Neuronal stem cell (in vitro differentiated cells): ENCODE measurements at regions not wholly inside any gene's neighbourhood (a gene's known extent, or its start where the extent isn't known, plus 50 kb on each side); places are given as distances from the start of the nearest gene placed in this dataset.
"Not testable (repeated sequence)": the region's sequence is repeated elsewhere in the genome, so short reads cannot be mapped to it uniquely, and the experiment has no call there.

Experiments
- DNase-seq: peaks from one replicate; pipeline ENCODE4 v3.0.0-alpha.2; 2013; ENCODE audit warnings: low spot score
- H2AFZ ChIP-seq: one replicate; pipeline ENCODE4 v1.6.1; 2013; ENCODE audit warnings: mild to moderate bottlenecking, low read length, inconsistent platforms
- H2AK5ac ChIP-seq: 2 replicates; pipeline ENCODE4 v1.6.1; 2013; ENCODE audit warnings: low read depth, mild to moderate bottlenecking, inconsistent platforms, low read length, moderate library complexity, mixed read lengths
- H2BK120ac ChIP-seq: 2 replicates; pipeline ENCODE4 v1.6.1; 2013; ENCODE audit warnings: low read depth, mild to moderate bottlenecking, inconsistent platforms, low read length, moderate library complexity, mixed read lengths
- H2BK12ac ChIP-seq: one replicate; pipeline ENCODE4 v1.6.1; 2013; ENCODE audit warnings: low read length, inconsistent platforms
- H2BK15ac ChIP-seq: 2 replicates; pipeline ENCODE4 v1.6.1; 2013; ENCODE audit warnings: mild to moderate bottlenecking, low read length, inconsistent platforms, mixed read lengths
- H2BK5ac ChIP-seq: one replicate; pipeline ENCODE4 v1.6.1; 2013; ENCODE audit warnings: inconsistent platforms, mild to moderate bottlenecking, low read length, moderate library complexity
- H3K14ac ChIP-seq: one replicate; pipeline ENCODE4 v1.6.1; 2013; ENCODE audit warnings: low read length, inconsistent platforms
- H3K18ac ChIP-seq: 2 replicates; pipeline ENCODE4 v1.6.1; 2013; ENCODE audit warnings: low read length, inconsistent platforms
- H3K23ac ChIP-seq: 2 replicates; pipeline ENCODE4 v1.6.1; 2013; ENCODE audit warnings: low read depth, mild to moderate bottlenecking, mixed read lengths, low read length, inconsistent platforms; ENCODE audit not compliant: poor library complexity
- H3K27ac ChIP-seq: replicated peaks from 3 replicates; pipeline ENCODE4 v1.5.1; 2013; ENCODE audit warnings: low read length, inconsistent platforms
- H3K27me3 ChIP-seq, 3 experiments: 2 replicates each; pipeline ENCODE4 v1.6.1; 2013; ENCODE audit warnings: low read length in 3 of 3, mild to moderate bottlenecking in 2 of 3, inconsistent platforms in 1 of 3, low read depth in 1 of 3, mixed read lengths in 1 of 3, moderate library complexity in 1 of 3; ENCODE audit not compliant: control insufficient read depth in 3 of 3, insufficient read depth in 3 of 3
- H3K36me3 ChIP-seq, 2 donors: replicated peaks in 1 of 2; 2 replicates each; pipeline ENCODE4 v1.6.1; 2013; ENCODE audit warnings: low read length in 2 of 2; ENCODE audit not compliant: control insufficient read depth in 2 of 2, insufficient read depth in 2 of 2
- H3K4ac ChIP-seq: 2 replicates; pipeline ENCODE4 v1.6.1; 2013; ENCODE audit warnings: inconsistent platforms, mild to moderate bottlenecking, low read length, moderate library complexity
- H3K4me1 ChIP-seq, 2 donors: 1 replicate in 1 of 2; 2 replicates in 1 of 2; pipeline ENCODE4 v1.6.1; 2013; ENCODE audit warnings: low read length in 2 of 2, low read depth in 1 of 2; ENCODE audit not compliant: control insufficient read depth in 2 of 2, insufficient read depth in 1 of 2
- H3K4me2 ChIP-seq: one replicate; pipeline ENCODE4 v1.6.1; 2013; ENCODE audit warnings: mild to moderate bottlenecking, low read length, inconsistent platforms; ENCODE audit not compliant: insufficient read depth, poor library complexity, severe bottlenecking
- H3K4me3 ChIP-seq, 2 donors: 2 replicates each; pipeline ENCODE4 v1.5.1; 2013; ENCODE audit warnings: low read length in 2 of 2, mild to moderate bottlenecking in 2 of 2, inconsistent platforms in 1 of 2, moderate library complexity in 1 of 2
- H3K79me1 ChIP-seq: one replicate; pipeline ENCODE4 v1.6.1; 2013; ENCODE audit warnings: low read depth, mild to moderate bottlenecking, inconsistent platforms, low read length, moderate library complexity
- H3K9ac ChIP-seq: one replicate; pipeline ENCODE4 v1.6.1; 2013; ENCODE audit warnings: mild to moderate bottlenecking, low read depth, low read length, inconsistent platforms; ENCODE audit not compliant: poor library complexity
- H3K9me3 ChIP-seq, 2 donors: replicated peaks in 1 of 2; 2 replicates each; pipeline versions ENCODE3 to v1.6.1; 2013; ENCODE audit warnings: low read length in 2 of 2, mild to moderate bottlenecking in 2 of 2, inconsistent platforms in 1 of 2, low read depth in 1 of 2, mixed read lengths in 1 of 2, moderate library complexity in 1 of 2; ENCODE audit not compliant: control insufficient read depth in 2 of 2, insufficient read depth in 1 of 2
- H4K8ac ChIP-seq: one replicate; pipeline ENCODE4 v1.6.1; 2013; ENCODE audit warnings: low read depth, mild to moderate bottlenecking, inconsistent platforms, low read length, moderate library complexity
- H4K91ac ChIP-seq: one replicate; pipeline ENCODE4 v1.6.1; 2013; ENCODE audit warnings: low read length, low read depth, mild to moderate bottlenecking, inconsistent platforms; ENCODE audit not compliant: poor library complexity
- WGBS, 2 donors: extraction: QIAGEN DNeasy Blood & Tissue Kit; methylation state at CpG; one replicate each; pipeline ENCODE4 v1.1.7; 2013; ENCODE audit warnings: missing lambda C conversion rate in 2 of 2, mixed read lengths in 1 of 2; ENCODE audit not compliant: insufficient read length in 2 of 2, insufficient replicate concordance in 1 of 2; ENCODE audit errors: extremely low coverage in 2 of 2; 5-methylcytosine and 5-hydroxymethylcytosine counted together

GRCh38 chr9:42931045-42931444, 747.6 kb downstream of the SPATA31A6 start:
- H2BK120ac ChIP-seq, H3K36me3 ChIP-seq, H2BK15ac ChIP-seq, H3K27me3 ChIP-seq, H4K91ac ChIP-seq, H3K23ac ChIP-seq, H3K9me3 ChIP-seq, H2BK5ac ChIP-seq, H3K14ac ChIP-seq, H4K8ac ChIP-seq, H2BK12ac ChIP-seq, H3K4me2 ChIP-seq, DNase-seq, H3K4ac ChIP-seq, H3K4me3 ChIP-seq, H2AFZ ChIP-seq, H3K9ac ChIP-seq, H3K18ac ChIP-seq, H2AK5ac ChIP-seq, H3K27ac ChIP-seq, H3K4me1 ChIP-seq, H3K79me1 ChIP-seq: not testable (repeated sequence)
- no CpG with 5 or more reads among the region's 5 CpGs for WGBS, 2 donors

- not testable (repeated sequence) for H4K91ac ChIP-seq, H3K14ac ChIP-seq, H4K8ac ChIP-seq, H2AFZ ChIP-seq, H3K27me3 ChIP-seq, H3K4me1 ChIP-seq, H3K18ac ChIP-seq, H3K4me2 ChIP-seq, H2AK5ac ChIP-seq, H3K4me3 ChIP-seq, H3K27ac ChIP-seq, H3K23ac ChIP-seq, H3K9me3 ChIP-seq, H2BK5ac ChIP-seq, H3K9ac ChIP-seq, H2BK15ac ChIP-seq, H3K79me1 ChIP-seq, DNase-seq, H3K36me3 ChIP-seq, H3K4ac ChIP-seq, H2BK120ac ChIP-seq, H2BK12ac ChIP-seq
- no CpG with 5 or more reads among the region's 2 CpGs for WGBS, 2 donors
Observed at GRCh38 chr9:42937583-42938235, 754.2 kb downstream of the SPATA31A6 start.

- H2BK5ac ChIP-seq, H2BK12ac ChIP-seq, H3K18ac ChIP-seq, H3K23ac ChIP-seq, H2AFZ ChIP-seq, H3K79me1 ChIP-seq, H3K4me1 ChIP-seq, H2BK15ac ChIP-seq, H3K9me3 ChIP-seq, H3K27ac ChIP-seq, H3K4me2 ChIP-seq, DNase-seq, H4K91ac ChIP-seq, H3K36me3 ChIP-seq, H3K14ac ChIP-seq, H2AK5ac ChIP-seq, H3K27me3 ChIP-seq, H3K4me3 ChIP-seq, H4K8ac ChIP-seq, H2BK120ac ChIP-seq, H3K4ac ChIP-seq, H3K9ac ChIP-seq: not testable (repeated sequence)
- WGBS, 2 donors, result no CpG with 5 or more reads among the region's 4 CpGs
Observed at GRCh38 chr9:42947050-42947449, 763.6 kb downstream of the SPATA31A6 start.

GRCh38 chr9:42951239-42951638, 767.8 kb downstream of the SPATA31A6 start:
- H3K23ac ChIP-seq, H4K8ac ChIP-seq, H3K27me3 ChIP-seq, H2BK12ac ChIP-seq, H3K9ac ChIP-seq, DNase-seq, H3K4me3 ChIP-seq, H2BK5ac ChIP-seq, H2AFZ ChIP-seq, H3K79me1 ChIP-seq, H3K27ac ChIP-seq, H3K9me3 ChIP-seq, H2BK120ac ChIP-seq, H4K91ac ChIP-seq, H3K4me1 ChIP-seq, H2AK5ac ChIP-seq, H3K18ac ChIP-seq, H2BK15ac ChIP-seq, H3K36me3 ChIP-seq, H3K14ac ChIP-seq, H3K4me2 ChIP-seq, H3K4ac ChIP-seq: not testable (repeated sequence)
- no CpG with 5 or more reads among the region's 2 CpGs for WGBS, 2 donors
